IMR-90 (cell line): ENCODE measurements at regions not wholly inside any gene's neighbourhood (a gene's known extent, or its start where the extent isn't known, plus 50 kb on each side); places are given as distances from the start of the nearest gene placed in this dataset.

ENCODE experiments used
- ATAC-seq: fragments of 200-7000 bp; cut with Tn5 transposase; 2 replicates; pipeline ENCODE4 v1.9.1; 2020; ENCODE audit warnings: low read depth, mild to moderate bottlenecking, moderate library complexity
- BruUV-seq: library from RNA; stranded (reverse); fragments of 400-500 nt; replicated peaks from 2 replicates; lab custom pipeline; 2021; lab: Mats Ljungman, UMichigan
- CTCF ChIA-PET: fragments of 300-600 bp; formaldehyde crosslinking; extraction: SDS; loops from one replicate; lab custom pipeline; 2021; ENCODE audit warnings: antibody characterized with exemption; lab: Yijun Ruan, JAX
- POLR2A ChIA-PET: fragments of 300-600 bp; sonication (Branson Sonifier 250); formaldehyde crosslinking; loops from one replicate; lab custom pipeline; 2022; ENCODE audit warnings: antibody characterized with exemption; ENCODE audit not compliant: unreplicated experiment; lab: Charles Lee
- DNase-seq: peaks from one replicate; pipeline ENCODE4 v3.0.0; 2013
- H2AFZ ChIP-seq: replicated peaks from 2 replicates; pipeline ENCODE3; 2013; ENCODE audit warnings: low read length, mild to moderate bottlenecking; ENCODE audit not compliant: poor library complexity
- H2AK5ac ChIP-seq: 2 replicates; pipeline ENCODE4 v1.6.1; 2013; ENCODE audit warnings: low read depth, low read length, inconsistent platforms
- H2AK9ac ChIP-seq: replicated peaks from 2 replicates; pipeline ENCODE3; 2013; ENCODE audit warnings: mild to moderate bottlenecking, low read depth, low read length, moderate library complexity; ENCODE audit not compliant: poor library complexity
- H2BK120ac ChIP-seq: 2 replicates; pipeline ENCODE4 v1.6.1; 2013; ENCODE audit warnings: low read depth, low read length, inconsistent platforms
- H2BK15ac ChIP-seq: 3 replicates; pipeline ENCODE4 v1.6.1; 2013; ENCODE audit warnings: low read depth, low read length, inconsistent platforms
- H2BK20ac ChIP-seq: 2 replicates; pipeline ENCODE4 v1.6.1; 2013; ENCODE audit warnings: low read depth, mild to moderate bottlenecking, inconsistent platforms, low read length, moderate library complexity
- H2BK5ac ChIP-seq: 2 replicates; pipeline ENCODE4 v1.6.1; 2013; ENCODE audit warnings: mild to moderate bottlenecking, low read depth, low read length, inconsistent platforms; ENCODE audit not compliant: poor library complexity, severe bottlenecking
- H3K14ac ChIP-seq: replicated peaks from 2 replicates; pipeline ENCODE4 v1.6.1; 2013; ENCODE audit warnings: low read depth, low read length, inconsistent platforms
- H3K18ac ChIP-seq: 2 replicates; pipeline ENCODE4 v1.6.1; 2013; ENCODE audit warnings: low read depth, low read length, control low read depth
- H3K23ac ChIP-seq: 2 replicates; pipeline ENCODE4 v1.6.1; 2013; ENCODE audit warnings: low read depth, low read length, inconsistent platforms
- H3K27ac ChIP-seq: 2 replicates; pipeline ENCODE4 v1.5.1; 2013; ENCODE audit warnings: mild to moderate bottlenecking, control low read depth, low read length; ENCODE audit not compliant: insufficient read depth
- H3K27me3 ChIP-seq: 2 replicates; pipeline ENCODE4 v1.6.1; 2013; ENCODE audit warnings: low read length; ENCODE audit not compliant: control insufficient read depth, insufficient read depth
- H3K36me3 ChIP-seq: 2 replicates; pipeline ENCODE4 v1.6.1; 2013; ENCODE audit warnings: low read length, mixed read lengths; ENCODE audit not compliant: control insufficient read depth, insufficient read depth
- H3K4ac ChIP-seq: 2 replicates; pipeline ENCODE4 v1.6.1; 2013; ENCODE audit warnings: low read depth, low read length, inconsistent platforms
- H3K4me1 ChIP-seq: 2 replicates; pipeline ENCODE4 v1.6.1; 2013; ENCODE audit warnings: low read length, mixed read lengths; ENCODE audit not compliant: control insufficient read depth, insufficient read depth
- H3K4me2 ChIP-seq: 2 replicates; pipeline ENCODE4 v1.6.1; 2013; ENCODE audit warnings: low read depth, mild to moderate bottlenecking, control low read depth, low read length, moderate library complexity
- H3K4me3 ChIP-seq: 2 replicates; pipeline ENCODE4 v1.5.1; 2013; ENCODE audit warnings: low read depth, mild to moderate bottlenecking, control low read depth, low read length, moderate library complexity; ENCODE audit not compliant: insufficient read depth
- H3K56ac ChIP-seq: 2 replicates; pipeline ENCODE4 v1.6.1; 2013; ENCODE audit warnings: low read length, inconsistent platforms; ENCODE audit not compliant: insufficient read depth; ENCODE audit errors: extremely low read depth
- H3K79me1 ChIP-seq, 2 experiments: 2 replicates each; pipeline ENCODE4 v1.6.1; 2013; ENCODE audit warnings: low read length in 2 of 2, inconsistent platforms in 1 of 2, low read depth in 1 of 2
- H3K9ac ChIP-seq: 2 replicates; pipeline ENCODE4 v1.6.1; 2013; ENCODE audit warnings: low read depth, low read length, control low read depth
- H3K9me1 ChIP-seq: 2 replicates; pipeline ENCODE4 v1.6.1; 2013; ENCODE audit warnings: low read length, inconsistent platforms; ENCODE audit not compliant: insufficient read depth
- H3K9me3 ChIP-seq: 2 replicates; pipeline ENCODE4 v1.6.1; 2013; ENCODE audit warnings: low read length; ENCODE audit not compliant: control insufficient read depth, insufficient read depth
- H4K20me1 ChIP-seq: 2 replicates; pipeline ENCODE4 v1.6.1; 2013; ENCODE audit warnings: low read length, inconsistent platforms; ENCODE audit not compliant: insufficient read depth
- H4K5ac ChIP-seq: 2 replicates; pipeline ENCODE4 v1.6.1; 2013; ENCODE audit warnings: mild to moderate bottlenecking, low read depth, low read length, control low read depth
- H4K8ac ChIP-seq, 2 experiments: 2 replicates each; pipeline ENCODE4 v1.6.1; 2013; ENCODE audit warnings: low read depth in 2 of 2, low read length in 2 of 2, control low read depth in 1 of 2, inconsistent platforms in 1 of 2
- H4K91ac ChIP-seq: 2 replicates; pipeline ENCODE4 v1.6.1; 2013; ENCODE audit warnings: low read depth, low read length, inconsistent platforms; ENCODE audit not compliant: insufficient read depth
- BHLHE40 ChIP-seq: fragments of 150-350 bp; IDR thresholded peaks from 2 replicates; pipeline ENCODE4 v1.6.1; 2016; ENCODE audit warnings: mild to moderate bottlenecking, low read depth, low read length
- CEBPB ChIP-seq: IDR thresholded peaks from 2 replicates; pipeline ENCODE4 v1.6.1; 2012; ENCODE audit warnings: low read depth, low read length, improper control_type of control experiment
- CHD1 ChIP-seq: IDR thresholded peaks from 2 replicates; pipeline ENCODE4 v1.6.1; 2012; ENCODE audit warnings: low read depth, low read length, improper control_type of control experiment
- CTCF ChIP-seq: conservative IDR thresholded peaks from 2 replicates; pipeline ENCODE4 v1.5.1; 2012; ENCODE audit warnings: mild to moderate bottlenecking, low read depth, low read length, improper control_type of control experiment
- ELK1 ChIP-seq: fragments of 150-350 bp; IDR thresholded peaks from 2 replicates; pipeline ENCODE4 v1.6.1; 2016; ENCODE audit warnings: low read depth, mild to moderate bottlenecking, low read length, moderate library complexity, borderline replicate concordance
- FOS ChIP-seq: fragments of 150-350 bp; IDR thresholded peaks from 2 replicates; pipeline ENCODE4 v1.6.1; 2016; ENCODE audit warnings: low read depth, low read length
- MAFK ChIP-seq: IDR thresholded peaks from 2 replicates; pipeline ENCODE4 v1.6.1; 2012; ENCODE audit warnings: low read depth, low read length, improper control_type of control experiment
- MAZ ChIP-seq: IDR thresholded peaks from 2 replicates; pipeline ENCODE4 v1.6.1; 2012; ENCODE audit warnings: low read depth, mild to moderate bottlenecking, low read length, improper control_type of control experiment, moderate library complexity, borderline replicate concordance
- MXI1 ChIP-seq: IDR thresholded peaks from 2 replicates; pipeline ENCODE4 v1.6.1; 2012; ENCODE audit warnings: low read depth, mild to moderate bottlenecking, low read length, moderate library complexity, borderline replicate concordance
- POLR2A ChIP-seq: IDR thresholded peaks from 2 replicates; pipeline ENCODE4 v1.6.1; 2012; ENCODE audit warnings: mild to moderate bottlenecking, low read depth, low read length
- RAD21 ChIP-seq: IDR thresholded peaks from 2 replicates; pipeline ENCODE4 v1.6.1; 2012; ENCODE audit warnings: low read length, improper control_type of control experiment
- RCOR1 ChIP-seq: IDR thresholded peaks from 2 replicates; pipeline ENCODE4 v1.6.1; 2012; ENCODE audit warnings: mild to moderate bottlenecking, low read length, improper control_type of control experiment; ENCODE audit not compliant: insufficient replicate concordance
- RFX5 ChIP-seq: IDR thresholded peaks from 2 replicates; pipeline ENCODE4 v1.8.0; 2012; ENCODE audit warnings: low read depth, mild to moderate bottlenecking, low read length, moderate library complexity
- SMC3 ChIP-seq: fragments of 150-350 bp; IDR thresholded peaks from 2 replicates; pipeline ENCODE4 v1.6.1; 2016; ENCODE audit warnings: low read depth, mild to moderate bottlenecking, antibody characterized with exemption, low read length, moderate library complexity
- USF2 ChIP-seq: fragments of 150-350 bp; IDR thresholded peaks from 2 replicates; pipeline ENCODE4 v1.6.1; 2017; ENCODE audit warnings: mild to moderate bottlenecking, antibody characterized with exemption, low read length, low read depth
- WGBS, 2 experiments: methylation state at CpG; one replicate each; pipeline versions ENCODE4 v1.1.5 to v1.1.7; 2013; ENCODE audit warnings: missing lambda C conversion rate in 2 of 2; ENCODE audit not compliant: insufficient read length in 1 of 2; ENCODE audit errors: extremely low coverage in 2 of 2; 5-methylcytosine and 5-hydroxymethylcytosine counted together
- dilution Hi-C: fragments of 300-500 bp; cut with HindIII; formaldehyde crosslinking; loops from one replicate; pipeline ENCODE4 v1.14.3; 2018; ENCODE audit warnings: low sequenced_read_pairs; ENCODE audit not compliant: unreplicated experiment
- in situ Hi-C: fragments of 300-500 bp; cut with MboI; formaldehyde crosslinking; loops from 3 replicates; pipeline ENCODE4 v1.14.3; 2019; ENCODE audit warnings: low sequenced_read_pairs, inconsistent platforms, mixed read lengths
- intact Hi-C: fragments of 100-400 bp; cut with micrococcal nuclease; formaldehyde crosslinking; loops from 2 replicates; pipeline ENCODE4 v1.10.0; 2022

GRCh38 chr2:226552571-226553285 is 246.9 kb downstream of the IRS1 start:
- H3K23ac ChIP-seq, result peak overlapping the region; percentile 45; the same call in 1 of the 2 replicates
- no peak for DNase-seq
- no peak overlapping the region for H2AFZ ChIP-seq
- H3K56ac ChIP-seq, result no peak overlapping the region
- H3K4ac ChIP-seq, result peak overlapping the region; percentile 71
- H3K9me1 ChIP-seq, result peaks cover 3% of the 10 kb centered on the region
- H3K36me3 ChIP-seq, result no peaks in the 10 kb centered on the region
- no peaks in the 10 kb centered on the region for H3K79me1 ChIP-seq
- H2BK5ac ChIP-seq, result no peak overlapping the region
- intact Hi-C loops (no loop called here), dilution Hi-C loops (no loop called here), in situ Hi-C loops (no loop called here)
- no CpG with 5 or more reads among the region's 5 CpGs for WGBS, 2 experiments
- H2BK120ac ChIP-seq, result peak overlapping the region; percentile 14; the same call in 1 of the 2 replicates
- H2AK5ac ChIP-seq, result peak overlapping the region; percentile 27; the same call in 1 of the 2 replicates
- peak overlapping the region; percentile 65; the same call in 2 of the 3 replicates for H2BK15ac ChIP-seq
- CTCF ChIA-PET, result interaction anchor here (0.7 kb wide), 2 partner anchors 210 to 234 kb away, joined by 3 read pairs; no protein-coding TSS in a partner anchor
- no peaks in the 10 kb centered on the region for H4K20me1 ChIP-seq
- H4K8ac ChIP-seq, result 0 out of 4 replicates have a peak overlapping the region, but pooled peaks of 1 of the 2 experiments have one; percentile 5
- BruUV-seq, result no TSS peak
- peak overlapping the region; percentile 77 for H2BK20ac ChIP-seq
- POLR2A ChIA-PET, result no interaction called here
- no peak overlapping the region for H3K4me3 ChIP-seq
- H3K14ac ChIP-seq, result no peak overlapping the region; the same call in 1 of the 2 replicates
- 0 out of 2 replicates have a peak overlapping the region, but pooled peaks have one; percentile 54 for H4K5ac ChIP-seq
- peak overlapping the region; percentile 52; the same call in 1 of the 2 replicates for H4K91ac ChIP-seq
- H3K27ac ChIP-seq, result no peak overlapping the region
- ATAC-seq, result no peak
- no peak overlapping the region for H2AK9ac ChIP-seq
- H3K27me3 ChIP-seq, result no peaks in the 10 kb centered on the region
- no peaks in the 10 kb centered on the region for H3K9me3 ChIP-seq
- no peak overlapping the region for H3K4me2 ChIP-seq
- peak overlapping the region; percentile 72; the same call in 1 of the 2 replicates for H3K18ac ChIP-seq
- no peak overlapping the region for H3K9ac ChIP-seq
- H3K4me1 ChIP-seq, result peaks cover 5% of the 10 kb centered on the region; the same call in 1 of the 2 replicates
- TF ChIP-seq MAFK, result no peak
- TF ChIP-seq USF2, result no peak
- no peak for TF ChIP-seq BHLHE40
- no peak for TF ChIP-seq CHD1
- no peak for TF ChIP-seq RCOR1
- TF ChIP-seq ELK1, result no peak
- TF ChIP-seq MAZ, result no peak
- TF ChIP-seq MXI1, result no peak
- TF ChIP-seq CTCF, result no peak
- TF ChIP-seq POLR2A, result no peak
- TF ChIP-seq RFX5, result no peak
- no peak for TF ChIP-seq SMC3
- no peak for TF ChIP-seq FOS
- TF ChIP-seq CEBPB, result no peak
- TF ChIP-seq RAD21, result no peak
